ENCODE measurements at regions not wholly inside any gene's neighbourhood (a gene's known extent, or its start where the extent isn't known, plus 50 kb on each side); places are given as distances from the start of the nearest gene placed in this dataset.

- DNase-seq (ENCODE audit: low spot score) = no peak
Observed at GRCh38 chr2:21261591-21261990, 137.8 kb downstream of the TDRD15 start.

GRCh38 chr2:21262426-21262940, 138.7 kb downstream of the TDRD15 start:
- Histone ChIP-seq H2AFZ (ENCODE audit: low read length) (no peak overlapping the region), H2AK5ac (ENCODE audit: low read depth, low read length) (no peak overlapping the region), H3K23ac (ENCODE audit: low read depth, low read length, poor library complexity) (no peak overlapping the region), H2BK120ac (ENCODE audit: low read depth, low read length) (no peak overlapping the region), H3K4me2 (ENCODE audit: insufficient read depth, low read length, poor library complexity, severe bottlenecking) (no peak overlapping the region), H4K91ac (ENCODE audit: low read depth, low read length, poor library complexity) (no peak overlapping the region), H3K14ac (ENCODE audit: low read length) (no peak overlapping the region), H3K4me1 (ENCODE audit: control insufficient read depth in 2 of 2, insufficient read depth in 1 of 2, low read depth in 1 of 2, low read length in 2 of 2) (peaks cover 5 to 13% of the 10 kb centered on the region in 2 donors), H3K4me3 (ENCODE audit: low read length in 2 of 2) (no peak overlapping the region), H3K9ac (ENCODE audit: low read depth, low read length, poor library complexity) (no peak overlapping the region), H2BK12ac (ENCODE audit: low read length) (no peak overlapping the region), H3K27me3 (ENCODE audit: control insufficient read depth in 3 of 3, insufficient read depth in 3 of 3, low read depth in 1 of 3, low read length in 3 of 3) (no peaks in the 10 kb centered on the region), H3K36me3 (replicated peaks in 1 of 2; ENCODE audit: control insufficient read depth in 2 of 2, insufficient read depth in 2 of 2, low read length in 2 of 2) (no peaks in the 10 kb centered on the region), H3K4ac (ENCODE audit: low read length) (no peak overlapping the region), H4K8ac (ENCODE audit: low read depth, low read length) (no peak overlapping the region), H2BK5ac (ENCODE audit: low read length) (no peak overlapping the region), H3K18ac (ENCODE audit: low read length) (no peak overlapping the region), H2BK15ac (ENCODE audit: low read length) (no peak overlapping the region), H3K9me3 (replicated peaks in 1 of 2; ENCODE audit: control insufficient read depth in 2 of 2, insufficient read depth in 1 of 2, low read depth in 1 of 2, low read length in 2 of 2) (no peaks in the 10 kb centered on the region), H3K27ac (replicated peaks; ENCODE audit: low read length) (no peak overlapping the region), H3K79me1 (ENCODE audit: low read depth, low read length) (no peaks in the 10 kb centered on the region)
- DNase-seq (ENCODE audit: low spot score) = no peak
- no CpG with 5 or more reads among the region's 2 CpGs for WGBS, 2 donors (ENCODE audit: extremely low coverage in 2 of 2, insufficient read length in 2 of 2, insufficient replicate concordance in 1 of 2)

More at GRCh38 chr2:21261591-21261990, 137.8 kb downstream of the TDRD15 start:
- no peak overlapping the region for H4K91ac ChIP-seq (ENCODE audit: low read depth, low read length, poor library complexity)
- H3K4me3 ChIP-seq (ENCODE audit: low read length in 2 of 2) = no peak overlapping the region
- no peaks in the 10 kb centered on the region for H3K27me3 ChIP-seq (ENCODE audit: control insufficient read depth in 3 of 3, insufficient read depth in 3 of 3, low read depth in 1 of 3, low read length in 3 of 3)
- H2BK12ac ChIP-seq (ENCODE audit: low read length) = no peak overlapping the region
- H2AFZ ChIP-seq (ENCODE audit: low read length) = no peak overlapping the region
- no CpG with 5 or more reads among the region's 6 CpGs for WGBS, 2 donors (ENCODE audit: extremely low coverage in 2 of 2, insufficient read length in 2 of 2, insufficient replicate concordance in 1 of 2)
- no peaks in the 10 kb centered on the region for H3K9me3 ChIP-seq (replicated peaks in 1 of 2; ENCODE audit: control insufficient read depth in 2 of 2, insufficient read depth in 1 of 2, low read depth in 1 of 2, low read length in 2 of 2)
- peak overlapping the region; percentile 73 for H3K18ac ChIP-seq (ENCODE audit: low read length)
- H3K4me2 ChIP-seq (ENCODE audit: insufficient read depth, low read length, poor library complexity, severe bottlenecking) = no peak overlapping the region
- H4K8ac ChIP-seq (ENCODE audit: low read depth, low read length) = no peak overlapping the region
- no peaks in the 10 kb centered on the region for H3K79me1 ChIP-seq (ENCODE audit: low read depth, low read length)
- no peak overlapping the region for H2AK5ac ChIP-seq (ENCODE audit: low read depth, low read length)
- H3K9ac ChIP-seq (ENCODE audit: low read depth, low read length, poor library complexity) = no peak overlapping the region
- H3K23ac ChIP-seq (ENCODE audit: low read depth, low read length, poor library complexity) = no peak overlapping the region
- no peak overlapping the region for H2BK120ac ChIP-seq (ENCODE audit: low read depth, low read length)
- H2BK5ac ChIP-seq (ENCODE audit: low read length) = no peak overlapping the region
- H3K36me3 ChIP-seq (replicated peaks in 1 of 2; ENCODE audit: control insufficient read depth in 2 of 2, insufficient read depth in 2 of 2, low read length in 2 of 2) = no peaks in the 10 kb centered on the region
- H3K4ac ChIP-seq (ENCODE audit: low read length) = no peak overlapping the region
- H3K4me1 ChIP-seq (ENCODE audit: control insufficient read depth in 2 of 2, insufficient read depth in 1 of 2, low read depth in 1 of 2, low read length in 2 of 2) = peaks cover 5 to 11% of the 10 kb centered on the region in 2 donors
- no peak overlapping the region for H2BK15ac ChIP-seq (ENCODE audit: low read length)
- no peak overlapping the region for H3K27ac ChIP-seq (replicated peaks; ENCODE audit: low read length)
- H3K14ac ChIP-seq (ENCODE audit: low read length) = no peak overlapping the region

DNA sequence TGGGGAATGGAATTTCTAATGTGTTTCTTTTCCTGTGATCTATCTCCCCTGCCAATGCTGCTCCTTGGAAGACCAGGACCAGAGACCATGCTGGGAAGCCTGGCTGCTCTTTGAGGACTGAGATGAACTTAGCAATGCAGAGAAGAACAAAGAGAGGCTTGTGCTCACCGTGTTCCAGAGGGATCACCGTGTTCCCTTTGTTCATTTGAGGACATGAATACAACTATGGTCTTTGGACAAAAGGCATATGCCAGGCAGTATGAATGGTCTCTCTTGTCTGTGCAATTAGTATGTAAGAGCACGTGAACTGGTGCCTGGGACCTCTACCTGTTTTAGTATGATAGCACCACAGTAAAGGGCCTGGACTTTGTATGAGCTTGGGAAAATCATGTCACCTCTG, 139.9 kb downstream of the TDRD15 start:
- WGBS, 2 donors (ENCODE audit: extremely low coverage in 2 of 2, insufficient read length in 2 of 2, insufficient replicate concordance in 1 of 2) = no CpG with 5 or more reads among the region's 3 CpGs
- H4K8ac ChIP-seq (ENCODE audit: low read depth, low read length) = no peak overlapping the region

GRCh38 chr2:21265752-21266151, 142.0 kb downstream of the TDRD15 start:
- H2BK12ac ChIP-seq (ENCODE audit: low read length) = no peak overlapping the region
- H3K27ac ChIP-seq (replicated peaks; ENCODE audit: low read length) = no peak overlapping the region
- no peak overlapping the region for H2AFZ ChIP-seq (ENCODE audit: low read length)
- no peak overlapping the region for H3K14ac ChIP-seq (ENCODE audit: low read length)
- no peaks in the 10 kb centered on the region for H3K36me3 ChIP-seq (replicated peaks in 1 of 2; ENCODE audit: control insufficient read depth in 2 of 2, insufficient read depth in 2 of 2, low read length in 2 of 2)
- H3K79me1 ChIP-seq (ENCODE audit: low read depth, low read length) = no peaks in the 10 kb centered on the region
- no peaks in the 10 kb centered on the region for H3K9me3 ChIP-seq (replicated peaks in 1 of 2; ENCODE audit: control insufficient read depth in 2 of 2, insufficient read depth in 1 of 2, low read depth in 1 of 2, low read length in 2 of 2)
- no peak overlapping the region for H3K4me2 ChIP-seq (ENCODE audit: insufficient read depth, low read length, poor library complexity, severe bottlenecking)
- H3K4me3 ChIP-seq (ENCODE audit: low read length in 2 of 2) = no peak overlapping the region
- no peak overlapping the region for H3K4ac ChIP-seq (ENCODE audit: low read length)
- no peak overlapping the region for H4K91ac ChIP-seq (ENCODE audit: low read depth, low read length, poor library complexity)
- peaks cover 12 to 27% of the 10 kb centered on the region in 2 donors for H3K4me1 ChIP-seq (ENCODE audit: control insufficient read depth in 2 of 2, insufficient read depth in 1 of 2, low read depth in 1 of 2, low read length in 2 of 2)
- H3K18ac ChIP-seq (ENCODE audit: low read length) = no peak overlapping the region
- no peak overlapping the region for H2BK5ac ChIP-seq (ENCODE audit: low read length)
- H3K9ac ChIP-seq (ENCODE audit: low read depth, low read length, poor library complexity) = no peak overlapping the region
- no peak overlapping the region for H2BK15ac ChIP-seq (ENCODE audit: low read length)
- H3K27me3 ChIP-seq (ENCODE audit: control insufficient read depth in 3 of 3, insufficient read depth in 3 of 3, low read depth in 1 of 3, low read length in 3 of 3) = no peaks in the 10 kb centered on the region
- no peak overlapping the region for H4K8ac ChIP-seq (ENCODE audit: low read depth, low read length)
- no peak for DNase-seq (ENCODE audit: low spot score)
- no peak overlapping the region for H3K23ac ChIP-seq (ENCODE audit: low read depth, low read length, poor library complexity)
- no peak overlapping the region for H2BK120ac ChIP-seq (ENCODE audit: low read depth, low read length)
- H2AK5ac ChIP-seq (ENCODE audit: low read depth, low read length) = no peak overlapping the region
- no CpG with 5 or more reads among the region's 3 CpGs for WGBS, 2 donors (ENCODE audit: extremely low coverage in 2 of 2, insufficient read length in 2 of 2, insufficient replicate concordance in 1 of 2)

More for the DNA sequence above, 139.9 kb downstream of the TDRD15 start:
- H3K4me3 ChIP-seq (ENCODE audit: low read length in 2 of 2) = no peak overlapping the region
- H4K91ac ChIP-seq (ENCODE audit: low read depth, low read length, poor library complexity) = no peak overlapping the region
- H3K4me1 ChIP-seq (ENCODE audit: control insufficient read depth in 2 of 2, insufficient read depth in 1 of 2, low read depth in 1 of 2, low read length in 2 of 2) = peaks cover 10% of the 10 kb centered on the region in 2 donors
- H3K36me3 ChIP-seq (replicated peaks in 1 of 2; ENCODE audit: control insufficient read depth in 2 of 2, insufficient read depth in 2 of 2, low read length in 2 of 2) = no peaks in the 10 kb centered on the region
- H3K4ac ChIP-seq (ENCODE audit: low read length) = no peak overlapping the region
- H3K4me2 ChIP-seq (ENCODE audit: insufficient read depth, low read length, poor library complexity, severe bottlenecking) = no peak overlapping the region
- no peak overlapping the region for H3K23ac ChIP-seq (ENCODE audit: low read depth, low read length, poor library complexity)
- no peaks in the 10 kb centered on the region for H3K79me1 ChIP-seq (ENCODE audit: low read depth, low read length)
- no peak overlapping the region for H3K27ac ChIP-seq (replicated peaks; ENCODE audit: low read length)
- DNase-seq (ENCODE audit: low spot score) = no peak
- H3K9ac ChIP-seq (ENCODE audit: low read depth, low read length, poor library complexity) = no peak overlapping the region
- no peak overlapping the region for H2BK15ac ChIP-seq (ENCODE audit: low read length)
- no peaks in the 10 kb centered on the region for H3K27me3 ChIP-seq (ENCODE audit: control insufficient read depth in 3 of 3, insufficient read depth in 3 of 3, low read depth in 1 of 3, low read length in 3 of 3)
- no peak overlapping the region for H2AK5ac ChIP-seq (ENCODE audit: low read depth, low read length)
- H3K9me3 ChIP-seq (replicated peaks in 1 of 2; ENCODE audit: control insufficient read depth in 2 of 2, insufficient read depth in 1 of 2, low read depth in 1 of 2, low read length in 2 of 2) = no peaks in the 10 kb centered on the region
- no peak overlapping the region for H3K18ac ChIP-seq (ENCODE audit: low read length)
- H2BK12ac ChIP-seq (ENCODE audit: low read length) = no peak overlapping the region
- H2BK120ac ChIP-seq (ENCODE audit: low read depth, low read length) = no peak overlapping the region
- H2AFZ ChIP-seq (ENCODE audit: low read length) = no peak overlapping the region
- H3K14ac ChIP-seq (ENCODE audit: low read length) = no peak overlapping the region
- no peak overlapping the region for H2BK5ac ChIP-seq (ENCODE audit: low read length)
